Psoas muscle (tissue), 7 donors: ENCODE measurements at regions not wholly inside any gene's neighbourhood (a gene's known extent, or its start where the extent isn't known, plus 50 kb on each side); places are given as distances from the start of the nearest gene placed in this dataset.

Experiments
- ATAC-seq, 4 donors: fragments of 200-7000 bp; cut with Tn5 transposase; one replicate each; pipeline ENCODE4 v1.9.1; 2020; ENCODE audit warnings: moderate library complexity in 3 of 4, mild to moderate bottlenecking in 2 of 4
- DNase-seq, 2 donors: peaks; one replicate each; pipeline ENCODE4 v3.0.0-alpha.2; 2020
- H3K27ac ChIP-seq: fragments of 200-600 bp; one replicate; pipeline ENCODE4 v1.8.0; 2022
- H3K27me3 ChIP-seq, 3 donors: fragments of 200-600 bp in 1 of 3; one replicate each; pipeline versions ENCODE4 v1.6.1 to v1.8.0; 2013 to 2022; ENCODE audit warnings: low read length in 2 of 3, mild to moderate bottlenecking in 2 of 3, moderate library complexity in 1 of 3; ENCODE audit not compliant: insufficient read depth in 3 of 3
- H3K36me3 ChIP-seq, 2 donors: fragments of 200-600 bp in 1 of 2; one replicate each; pipeline versions ENCODE4 v1.6.1 to v1.8.0; 2013 to 2022; ENCODE audit warnings: low read depth in 1 of 2, mild to moderate bottlenecking in 1 of 2, moderate library complexity in 1 of 2; ENCODE audit not compliant: insufficient read depth in 1 of 2
- H3K4me1 ChIP-seq: fragments of 200-600 bp; one replicate; pipeline ENCODE4 v1.8.0; 2022
- H3K4me3 ChIP-seq: fragments of 200-600 bp; one replicate; pipeline ENCODE4 v1.8.0; 2022; ENCODE audit warnings: mild to moderate bottlenecking
- H3K9me3 ChIP-seq: fragments of 200-600 bp; one replicate; pipeline ENCODE4 v1.8.0; 2022
- WGBS, 3 donors: extraction: QIAGEN DNeasy Blood & Tissue Kit; methylation state at CpG; one replicate each; pipeline versions ENCODE4 v1.1.6 to v1.1.7; 2013; 5-methylcytosine and 5-hydroxymethylcytosine counted together
- intact Hi-C, 2 donors: fragments of 100-400 bp; cut with DNase I; formaldehyde crosslinking; loops; one replicate each; pipeline versions ENCODE4 v1.11.0 to v1.14.2; 2022
- TF ChIP-seq, protein P1 (sequence below): fragments of 200-600 bp; IDR thresholded peaks from one replicate; pipeline ENCODE4 v1.8.0; 2022; ENCODE audit warnings: antibody characterized with exemption
- donor health status: healthy with polysubstance abuse.
- donor health status: DM: no; HTN: no; CAD: no; lungs with moderate emphysema.
- donor health status: Bipolar disorder and iron deficiency.
- donor health status: healthy.
- donor health status: DM: yes; HTN: yes; CAD: no.
- donor health status: DM: no; HTN: no; CAD: no.
- donor health status: DM: yes; HTN: yes; CAD: no.

DNA sequence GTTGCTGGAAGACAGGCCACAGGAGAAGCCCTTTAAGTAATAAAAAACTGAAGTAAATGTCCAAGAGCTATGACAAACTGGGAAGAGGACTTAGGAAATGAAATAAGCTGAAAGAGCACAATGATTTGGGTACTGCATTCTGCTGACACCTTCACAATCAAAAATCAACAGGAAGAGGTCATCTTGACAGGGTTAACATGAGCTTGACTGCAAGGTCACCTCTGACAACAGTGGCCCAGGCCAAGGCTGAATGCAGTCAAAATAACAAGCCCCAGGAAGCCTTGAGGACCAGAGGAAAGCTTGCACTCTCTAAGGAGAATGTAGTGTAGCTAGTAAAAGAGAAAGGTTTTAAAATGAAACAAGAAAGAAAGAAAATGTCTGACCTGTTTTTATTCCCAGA lies 179.3 kb downstream of the SEC16B start:
- intact Hi-C loops, result no loop called here
- ATAC-seq (no peak), DNase-seq (no peak)
- Histone ChIP-seq H3K27me3 (no peaks in the 10 kb centered on the region), H3K36me3 (no peaks in the 10 kb centered on the region), H3K9me3 (no peaks in the 10 kb centered on the region), H3K4me3 (no peak overlapping the region), H3K27ac (no peak overlapping the region), H3K4me1 (no peaks in the 10 kb centered on the region)
- TF ChIP-seq, protein P1, sequence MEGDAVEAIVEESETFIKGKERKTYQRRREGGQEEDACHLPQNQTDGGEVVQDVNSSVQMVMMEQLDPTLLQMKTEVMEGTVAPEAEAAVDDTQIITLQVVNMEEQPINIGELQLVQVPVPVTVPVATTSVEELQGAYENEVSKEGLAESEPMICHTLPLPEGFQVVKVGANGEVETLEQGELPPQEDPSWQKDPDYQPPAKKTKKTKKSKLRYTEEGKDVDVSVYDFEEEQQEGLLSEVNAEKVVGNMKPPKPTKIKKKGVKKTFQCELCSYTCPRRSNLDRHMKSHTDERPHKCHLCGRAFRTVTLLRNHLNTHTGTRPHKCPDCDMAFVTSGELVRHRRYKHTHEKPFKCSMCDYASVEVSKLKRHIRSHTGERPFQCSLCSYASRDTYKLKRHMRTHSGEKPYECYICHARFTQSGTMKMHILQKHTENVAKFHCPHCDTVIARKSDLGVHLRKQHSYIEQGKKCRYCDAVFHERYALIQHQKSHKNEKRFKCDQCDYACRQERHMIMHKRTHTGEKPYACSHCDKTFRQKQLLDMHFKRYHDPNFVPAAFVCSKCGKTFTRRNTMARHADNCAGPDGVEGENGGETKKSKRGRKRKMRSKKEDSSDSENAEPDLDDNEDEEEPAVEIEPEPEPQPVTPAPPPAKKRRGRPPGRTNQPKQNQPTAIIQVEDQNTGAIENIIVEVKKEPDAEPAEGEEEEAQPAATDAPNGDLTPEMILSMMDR, result no peak

DNA sequence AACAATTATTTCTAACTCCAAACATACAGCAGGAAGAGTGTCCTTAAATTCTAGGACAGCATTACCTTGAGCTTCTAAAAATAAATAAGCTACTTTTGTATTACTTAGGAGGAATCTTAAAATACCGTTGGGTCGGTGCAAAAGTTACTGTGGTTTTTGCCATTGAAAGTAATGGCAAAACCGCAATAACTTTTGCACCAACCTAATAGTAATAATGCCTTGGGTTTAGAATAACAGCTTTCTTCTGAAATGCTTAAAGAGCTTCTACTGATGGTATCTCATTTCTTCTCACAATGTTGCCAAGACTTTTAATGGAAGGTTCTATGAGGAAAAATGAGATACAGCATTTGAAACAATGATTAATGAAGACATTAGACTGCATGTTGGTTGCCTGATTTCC lies 179.9 kb downstream of the SEC16B start:
- H3K4me1 ChIP-seq, result no peaks in the 10 kb centered on the region
- intact Hi-C loops, result loop anchor here in 1 of 2 donors (10.0 kb wide), 2 partner anchors 155 to 895 kb away; no protein-coding TSS in a partner anchor
- no peaks in the 10 kb centered on the region for H3K36me3 ChIP-seq
- no peaks in the 10 kb centered on the region for H3K27me3 ChIP-seq
- 86 to 92% (median 92%) methylated on average over 3 of the region's 3 CpGs for WGBS, 3 donors
- no peak overlapping the region for H3K4me3 ChIP-seq
- no peak for ATAC-seq
- no peak overlapping the region for H3K27ac ChIP-seq
- TF ChIP-seq, protein P1, result no peak
- H3K9me3 ChIP-seq, result no peaks in the 10 kb centered on the region
- DNase-seq, result no peak

DNA sequence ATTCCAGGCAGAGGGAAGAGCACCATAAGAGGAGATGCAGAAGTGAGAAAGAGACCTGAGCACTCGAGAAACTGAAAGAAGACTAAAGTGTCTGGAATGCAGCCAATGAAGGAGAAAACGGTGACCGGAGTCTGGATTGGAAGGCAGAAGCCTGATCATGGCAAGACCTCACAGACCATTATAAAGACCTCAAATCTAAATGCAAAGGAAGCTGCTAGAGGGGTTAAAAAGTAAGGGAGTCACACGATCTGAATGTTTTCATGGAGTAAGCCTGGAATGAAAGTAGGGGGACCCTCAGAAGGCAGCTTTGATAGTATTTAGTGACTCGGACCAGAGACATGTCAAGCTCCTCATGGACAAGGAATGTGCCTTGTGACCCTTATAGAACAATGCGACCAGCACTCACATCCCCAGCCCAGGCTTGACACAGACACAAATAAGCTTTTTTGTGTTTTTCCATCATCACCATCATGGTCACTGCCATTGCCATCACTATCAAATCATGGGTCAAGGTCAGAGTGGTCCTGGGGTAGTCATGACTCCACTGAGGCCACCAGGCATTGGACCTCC lies 183.6 kb downstream of the SEC16B start:
- no peaks in the 10 kb centered on the region for H3K36me3 ChIP-seq
- H3K27ac ChIP-seq, result no peak overlapping the region
- no peaks in the 10 kb centered on the region for H3K9me3 ChIP-seq
- WGBS, 3 donors, result 63 to 71% (median 70%) methylated on average over 6 of the region's 6 CpGs
- ATAC-seq, result no peak
- H3K4me3 ChIP-seq, result no peak overlapping the region
- no peaks in the 10 kb centered on the region for H3K4me1 ChIP-seq
- TF ChIP-seq, protein P1, result no peak
- no peaks in the 10 kb centered on the region for H3K27me3 ChIP-seq
- intact Hi-C loops, result loop anchor here in 1 of 2 donors (10.0 kb wide), 2 partner anchors 159 to 891 kb away; no protein-coding TSS in a partner anchor
- DNase-seq, result no peak

DNA sequence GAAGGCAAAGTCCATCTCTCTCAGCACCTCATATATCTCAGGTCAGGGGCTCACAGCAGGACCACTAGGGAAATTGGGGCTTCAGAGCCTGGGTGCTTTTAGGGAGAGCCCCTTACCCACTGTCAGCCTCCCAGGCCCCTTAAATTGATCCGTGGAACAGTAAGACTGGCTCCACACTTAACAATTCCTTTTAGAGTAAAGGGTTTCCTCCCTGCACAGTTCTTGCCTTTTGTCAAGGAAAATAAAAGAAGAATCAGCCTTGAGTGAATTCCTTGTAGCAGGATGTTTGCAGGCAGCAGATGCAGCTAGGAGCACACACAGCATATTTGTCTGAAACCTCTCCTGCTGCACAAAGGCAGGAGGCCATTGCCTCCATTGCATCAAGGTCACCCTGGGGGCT lies 184.9 kb downstream of the SEC16B start:
- TF ChIP-seq, protein P1, result no peak
- H3K4me1 ChIP-seq, result no peaks in the 10 kb centered on the region
- intact Hi-C loops, result loop anchor here (5.0 to 10.0 kb wide), 6 partner anchors 160 to 890 kb away; no protein-coding TSS in a partner anchor
- ATAC-seq (no peak), DNase-seq (no peak)
- no peak overlapping the region for H3K4me3 ChIP-seq
- WGBS, 3 donors, result 52 to 82% (median 65%) methylated on average over 1 of the region's 1 CpG
- no peaks in the 10 kb centered on the region for H3K9me3 ChIP-seq
- H3K36me3 ChIP-seq, result no peaks in the 10 kb centered on the region
- no peak overlapping the region for H3K27ac ChIP-seq
- no peaks in the 10 kb centered on the region for H3K27me3 ChIP-seq

DNA sequence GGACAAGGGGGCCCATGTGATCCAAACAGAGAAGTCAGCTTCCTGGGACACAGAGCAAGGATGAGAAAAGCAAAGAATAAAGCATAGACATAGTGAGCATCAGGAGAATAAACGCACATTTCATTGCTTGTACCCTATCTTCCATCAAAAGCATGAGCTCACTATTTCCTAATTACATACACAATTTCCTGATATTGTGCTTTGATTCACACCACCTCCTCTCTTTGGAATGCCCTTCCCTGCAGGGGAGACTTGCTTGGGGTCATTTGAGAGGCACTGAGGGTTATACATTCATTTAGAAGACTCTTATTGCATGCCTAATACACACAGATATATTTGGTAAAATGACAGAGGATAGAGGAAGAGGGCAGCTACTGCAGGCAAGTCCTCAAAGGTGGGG lies 185.4 kb downstream of the SEC16B start:
- TF ChIP-seq, protein P1, result no peak
- Histone ChIP-seq H3K27me3 (no peaks in the 10 kb centered on the region), H3K4me1 (no peaks in the 10 kb centered on the region), H3K27ac (no peak overlapping the region), H3K4me3 (no peak overlapping the region), H3K36me3 (no peaks in the 10 kb centered on the region), H3K9me3 (no peaks in the 10 kb centered on the region)
- DNase-seq (no peak), ATAC-seq (no peak)
- WGBS, 3 donors, result 68 to 70% (median 70%) methylated on average over 1 of the region's 1 CpG
- intact Hi-C loops, result loop anchor here (5.0 to 10.0 kb wide), 6 partner anchors 160 to 890 kb away; no protein-coding TSS in a partner anchor
